ENCODE measurements at regions not wholly inside any gene's neighbourhood (a gene's known extent, or its start where the extent isn't known, plus 50 kb on each side); places are given as distances from the start of the nearest gene placed in this dataset.

- intact Hi-C loops (cut with DNase I): no loop called here
- no peak for DNase-seq (ENCODE audit: low spot score)
- ATAC-seq: no peak
Measured at GRCh38 chr16:85367485-85367884, 245.6 kb upstream of the GSE1 start.

- intact Hi-C loops (cut with DNase I): no loop called here
- ATAC-seq: no peak
- DNase-seq (ENCODE audit: low spot score): no peak
Measured at GRCh38 chr16:85369060-85369459, 244.1 kb upstream of the GSE1 start.

- DNase-seq (ENCODE audit: low spot score) (no peak), ATAC-seq (peak; percentile 19)
- intact Hi-C loops (cut with DNase I): no loop called here
Measured at GRCh38 chr16:85369741-85370528, 243.2 kb upstream of the GSE1 start.

- DNase-seq (ENCODE audit: low spot score) (no peak), ATAC-seq (peak; percentile 29)
- intact Hi-C loops (cut with DNase I): no loop called here
Measured at GRCh38 chr16:85370543-85370880, 242.6 kb upstream of the GSE1 start.

- ATAC-seq (peak; percentile 73), DNase-seq (ENCODE audit: low spot score) (peak; percentile 79)
- intact Hi-C loops (cut with DNase I): no loop called here
Measured at GRCh38 chr16:85370881-85371651, 242.1 kb upstream of the GSE1 start.

DNA sequence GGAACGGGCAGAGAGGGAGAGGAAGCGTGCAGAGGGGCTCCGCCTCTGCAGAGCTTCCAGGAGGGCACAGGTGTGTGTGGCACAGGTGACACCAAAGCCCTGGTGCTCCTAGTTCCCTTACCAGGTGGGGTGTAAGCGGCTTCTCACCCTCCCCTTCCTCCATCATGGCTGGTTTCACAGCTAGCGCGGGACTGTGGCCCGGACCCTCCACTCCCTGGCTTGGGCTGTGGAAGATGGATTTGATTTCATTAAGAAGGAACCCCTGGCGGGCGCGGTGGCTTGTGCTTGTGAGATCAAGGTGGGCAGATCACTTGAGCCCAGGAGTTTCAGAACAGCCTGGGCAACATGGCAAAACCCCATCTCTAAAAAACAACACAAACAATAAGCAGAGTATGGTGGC, 241.2 kb upstream of the GSE1 start:
- intact Hi-C loops (cut with DNase I): no loop called here
- DNase-seq (ENCODE audit: low spot score) (no peak), ATAC-seq (no peak)

DNA sequence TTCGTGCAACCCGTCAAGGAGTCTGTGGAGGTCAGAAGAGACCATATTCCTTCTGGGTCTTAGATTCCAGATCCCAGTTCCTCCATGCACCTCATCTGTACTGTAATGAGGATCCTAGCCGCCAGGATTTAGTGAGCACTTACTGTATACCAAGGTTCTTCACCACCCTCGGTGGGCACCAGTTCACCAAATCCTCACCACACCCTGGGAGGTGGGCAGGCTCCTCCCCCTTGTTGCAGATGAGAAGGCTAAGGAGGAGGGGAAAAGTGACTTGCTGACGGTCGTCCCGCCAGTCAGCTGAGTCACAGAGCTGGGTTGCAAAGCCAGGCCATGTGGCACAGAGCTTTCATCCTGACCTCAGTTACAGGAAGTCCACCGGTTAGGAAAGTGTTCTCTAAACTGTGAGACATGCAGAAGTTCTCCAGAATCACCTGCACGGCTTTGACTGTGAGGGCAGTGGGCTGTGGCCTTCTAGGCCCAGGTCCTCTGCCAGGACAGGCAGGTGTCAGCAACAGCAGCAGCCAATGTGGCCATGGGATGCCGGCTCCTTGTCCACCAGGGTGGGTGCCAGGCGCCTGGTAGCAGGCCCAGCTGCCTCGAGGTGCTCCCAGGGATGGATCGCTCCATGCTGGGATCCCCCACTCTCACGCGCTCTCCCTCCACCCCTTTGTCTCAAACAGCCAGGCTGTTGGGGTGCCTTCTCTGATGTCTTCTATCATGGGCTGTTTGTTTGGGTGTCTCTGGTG, 240.3 kb upstream of the GSE1 start:
- intact Hi-C loops (cut with DNase I): no loop called here
- ATAC-seq: no peak
- DNase-seq (ENCODE audit: low spot score): no peak

- no peak for ATAC-seq
- intact Hi-C loops (cut with DNase I): no loop called here
- no peak for DNase-seq (ENCODE audit: low spot score)
Measured at GRCh38 chr16:85373741-85374570, 239.2 kb upstream of the GSE1 start.

DNA sequence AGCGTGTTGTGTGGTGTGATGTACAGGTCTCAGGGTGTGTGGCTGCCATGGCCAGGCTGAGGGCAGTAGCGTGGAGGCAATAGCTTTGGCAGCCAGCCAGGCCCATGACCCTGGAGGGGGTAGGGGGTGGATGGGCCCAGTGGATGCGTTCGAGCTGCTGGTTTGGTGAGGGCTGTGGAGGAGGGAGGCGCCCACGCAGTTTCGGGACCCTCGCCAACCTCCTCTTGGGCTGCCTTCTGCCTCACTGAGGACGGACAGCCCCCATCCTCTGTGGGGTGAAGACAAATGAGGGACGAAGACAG, 238.6 kb upstream of the GSE1 start:
- DNase-seq (ENCODE audit: low spot score) (no peak), ATAC-seq (no peak)
- intact Hi-C loops (cut with DNase I): no loop called here

GRCh38 chr16:85375282-85375681, 237.8 kb upstream of the GSE1 start:
- intact Hi-C loops (cut with DNase I): no loop called here
- DNase-seq (ENCODE audit: low spot score): no peak
- ATAC-seq: no peak

DNA sequence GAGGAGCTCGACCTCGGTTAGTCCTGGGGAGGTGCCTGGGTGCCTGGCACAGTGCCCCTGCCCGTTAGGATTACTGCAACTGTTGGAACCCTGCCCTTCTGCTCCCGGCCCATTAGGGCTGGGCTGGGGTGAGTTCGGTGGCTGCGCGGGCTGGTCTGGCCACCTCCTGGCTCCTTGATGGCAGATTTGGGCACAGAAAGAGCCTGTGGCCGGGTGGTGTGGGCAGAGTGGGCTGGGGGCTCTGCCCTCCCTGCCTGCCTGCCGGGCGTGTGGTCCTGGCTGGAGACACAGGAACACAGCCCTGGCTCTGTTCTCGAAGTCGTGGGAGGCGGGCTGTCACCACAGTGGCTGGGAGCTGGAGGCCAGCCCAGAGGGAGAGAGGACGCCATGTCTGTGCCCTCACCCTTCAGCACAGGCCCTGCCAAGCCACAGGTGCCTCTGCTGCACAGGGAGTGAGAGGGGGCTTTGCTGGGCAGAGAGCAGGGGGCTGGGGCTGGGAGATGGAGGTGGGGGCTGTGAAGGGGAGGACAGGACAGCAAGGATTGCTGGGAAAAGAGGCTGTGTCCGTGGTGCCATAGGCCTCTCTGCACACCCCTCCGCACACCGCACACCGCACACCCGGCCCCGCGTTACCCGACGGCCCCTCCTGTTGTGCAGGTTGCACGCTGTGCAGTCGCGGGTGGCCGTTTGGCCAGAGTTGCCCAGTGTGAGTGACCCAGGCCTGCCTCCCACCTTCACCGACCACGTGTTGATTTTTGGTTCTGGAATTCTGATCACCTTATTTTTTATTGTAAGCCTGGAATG, 236.6 kb upstream of the GSE1 start:
- no peak for DNase-seq (ENCODE audit: low spot score)
- intact Hi-C loops (cut with DNase I): no loop called here
- ATAC-seq: peak; percentile 54

- ATAC-seq (peak; percentile 6), DNase-seq (ENCODE audit: low spot score) (no peak)
- intact Hi-C loops (cut with DNase I): no loop called here
Measured at GRCh38 chr16:85377388-85378144, 235.6 kb upstream of the GSE1 start.

DNA sequence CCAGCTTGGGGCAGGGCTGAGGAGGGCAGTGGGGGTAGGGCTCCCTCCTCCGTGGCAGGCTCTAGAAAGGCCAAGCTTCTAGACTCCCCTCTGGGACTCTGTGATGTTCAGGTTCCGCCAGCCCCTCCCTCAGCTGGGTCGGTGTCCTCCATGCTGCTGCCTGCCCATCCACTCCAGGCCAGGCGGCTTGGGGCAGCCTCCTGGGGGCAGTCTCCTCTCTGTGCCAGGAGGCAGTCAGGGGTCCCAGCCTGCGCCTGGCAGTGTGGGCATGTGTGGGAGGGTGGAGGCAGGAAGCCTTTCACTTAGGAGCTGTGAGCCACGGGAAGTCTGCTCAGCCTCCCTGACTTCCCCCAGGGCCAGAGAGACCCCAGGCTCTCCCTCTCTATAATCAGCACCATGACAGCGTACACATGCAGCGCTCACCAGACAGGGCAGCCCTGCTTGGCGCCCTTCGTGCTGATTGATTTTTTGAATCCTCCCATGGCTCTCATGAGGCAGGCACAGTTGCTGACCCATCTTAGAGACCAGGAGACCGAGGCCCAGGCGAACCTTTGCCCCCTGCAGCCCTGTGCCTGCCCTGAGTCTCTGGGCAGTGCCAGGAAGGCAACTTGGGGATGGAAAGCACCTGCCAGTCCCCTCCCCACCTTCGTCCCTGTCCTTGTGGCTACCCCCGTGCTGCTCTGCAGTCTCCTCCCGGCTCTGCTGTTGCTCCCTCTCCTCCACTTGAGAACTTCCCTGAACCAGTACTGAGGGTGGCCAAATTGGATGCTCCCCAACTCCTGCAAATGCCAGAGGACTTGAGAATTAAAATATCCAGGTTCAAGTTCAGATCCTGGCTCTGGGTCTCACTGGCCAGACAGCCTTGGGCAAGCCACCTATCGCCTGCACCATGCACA, 234.7 kb upstream of the GSE1 start:
- DNase-seq (ENCODE audit: low spot score) (no peak), ATAC-seq (no peak)
- intact Hi-C loops (cut with DNase I): no loop called here

DNA sequence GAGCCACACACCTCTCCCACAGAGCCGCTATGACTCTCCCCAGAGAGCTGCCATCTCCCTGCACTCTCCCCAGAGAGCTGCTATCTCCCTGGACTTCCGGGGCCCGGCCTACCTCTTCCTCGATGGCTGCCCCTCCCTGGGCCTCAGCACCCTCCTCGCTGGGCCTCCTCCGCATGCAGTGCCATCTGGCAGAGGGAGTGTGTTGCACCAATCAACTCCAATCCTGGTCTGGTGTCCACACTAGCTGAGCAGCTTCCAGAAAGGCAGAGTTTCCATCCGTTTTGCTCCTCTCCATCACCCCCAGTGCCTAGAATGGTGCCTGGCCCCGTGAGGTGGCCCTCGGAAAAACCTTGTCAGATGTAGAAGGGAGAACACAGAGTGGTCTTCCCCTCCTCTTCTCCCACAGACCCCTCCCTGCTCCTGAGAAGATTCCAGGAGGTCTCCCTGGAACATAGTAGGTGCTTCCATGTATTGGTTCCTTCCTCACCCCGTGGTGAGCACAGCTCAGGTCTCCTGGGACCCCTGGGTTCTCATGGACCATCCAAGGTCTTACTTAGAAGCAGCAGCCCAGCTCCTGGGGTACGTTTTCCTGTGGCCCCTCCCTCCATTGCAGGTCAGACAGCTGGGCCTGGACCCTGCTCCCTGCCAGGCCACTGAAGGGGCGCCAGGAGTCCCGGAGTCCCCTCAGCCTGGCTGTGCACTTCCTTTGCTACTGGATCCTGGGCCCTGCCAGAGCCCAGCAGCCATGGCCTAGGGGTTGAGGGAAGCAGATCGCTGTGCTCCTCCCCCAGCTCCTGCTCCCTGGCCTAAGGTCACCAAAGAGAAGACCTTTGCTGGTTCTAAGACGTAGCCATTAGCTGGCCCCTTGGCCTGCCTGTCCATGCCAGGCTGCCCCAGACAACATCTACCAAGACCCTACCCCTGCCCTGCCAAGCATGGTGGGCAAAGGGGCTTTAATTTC, 233.8 kb upstream of the GSE1 start:
- no peak for DNase-seq (ENCODE audit: low spot score)
- ATAC-seq: no peak
- intact Hi-C loops (cut with DNase I): no loop called here

GRCh38 chr16:85380002-85380395, 233.1 kb upstream of the GSE1 start:
- DNase-seq (ENCODE audit: low spot score): no peak
- intact Hi-C loops (cut with DNase I): no loop called here
- ATAC-seq: no peak
